GM19025 (cell line): ENCODE measurements at regions not wholly inside any gene's neighbourhood (a gene's known extent, or its start where the extent isn't known, plus 50 kb on each side); places are given as distances from the start of the nearest gene placed in this dataset.

ENCODE experiments used
- ATAC-seq: cut with Tn5 transposase; IDR thresholded peaks from one replicate; pipeline ENCODE4 v1.9.1; 2021; ENCODE audit warnings: mild to moderate bottlenecking, low read depth, moderate library complexity; ENCODE audit not compliant: unreplicated experiment

- no peak for ATAC-seq
Observed at GRCh38 chr1:4110888-4111287, 210.8 kb upstream of the C1orf174 start.

DNA sequence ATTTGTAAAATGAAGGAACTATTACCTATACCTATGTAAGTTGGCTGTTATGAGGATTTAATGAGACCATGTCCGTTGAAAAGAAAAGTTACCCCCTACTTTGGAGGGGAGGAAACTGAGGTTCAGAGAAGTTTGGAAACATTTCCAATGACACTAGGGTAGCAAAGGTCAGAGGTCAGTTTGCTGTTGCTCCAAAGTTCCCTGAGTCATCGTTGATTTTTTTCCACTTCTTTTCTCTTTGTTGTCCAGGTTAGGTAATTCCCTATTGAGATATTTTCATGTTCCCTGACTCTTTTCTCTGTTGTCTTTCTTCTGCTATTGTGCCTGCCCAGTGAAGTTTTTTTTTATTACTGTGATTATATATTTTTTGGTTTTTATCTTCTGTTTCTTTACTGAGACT lies 213.8 kb upstream of the C1orf174 start:
- ATAC-seq: no peak

- no peak for ATAC-seq
Observed at GRCh38 chr1:4115191-4115900, 215.3 kb upstream of the C1orf174 start.

DNA sequence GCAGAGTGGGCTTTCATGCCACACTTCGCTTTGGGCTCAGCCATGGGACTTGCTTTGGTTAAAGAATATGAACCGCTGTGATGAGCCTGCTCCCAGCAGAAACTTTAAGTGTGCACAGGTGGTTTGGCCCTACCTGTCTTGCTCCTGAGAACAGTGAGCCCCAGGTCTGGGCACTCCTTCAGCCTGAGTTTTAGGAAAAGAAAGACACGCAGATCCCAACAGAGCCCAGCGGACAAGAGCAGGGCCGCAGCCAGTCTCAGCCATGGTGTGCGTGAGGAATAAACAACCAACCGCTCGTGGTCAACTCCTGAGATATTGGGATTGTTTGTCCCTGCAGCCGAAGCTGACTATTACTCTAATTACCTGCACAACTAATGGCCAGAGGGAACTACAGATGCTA lies 217.1 kb upstream of the C1orf174 start:
- ATAC-seq: no peak

DNA sequence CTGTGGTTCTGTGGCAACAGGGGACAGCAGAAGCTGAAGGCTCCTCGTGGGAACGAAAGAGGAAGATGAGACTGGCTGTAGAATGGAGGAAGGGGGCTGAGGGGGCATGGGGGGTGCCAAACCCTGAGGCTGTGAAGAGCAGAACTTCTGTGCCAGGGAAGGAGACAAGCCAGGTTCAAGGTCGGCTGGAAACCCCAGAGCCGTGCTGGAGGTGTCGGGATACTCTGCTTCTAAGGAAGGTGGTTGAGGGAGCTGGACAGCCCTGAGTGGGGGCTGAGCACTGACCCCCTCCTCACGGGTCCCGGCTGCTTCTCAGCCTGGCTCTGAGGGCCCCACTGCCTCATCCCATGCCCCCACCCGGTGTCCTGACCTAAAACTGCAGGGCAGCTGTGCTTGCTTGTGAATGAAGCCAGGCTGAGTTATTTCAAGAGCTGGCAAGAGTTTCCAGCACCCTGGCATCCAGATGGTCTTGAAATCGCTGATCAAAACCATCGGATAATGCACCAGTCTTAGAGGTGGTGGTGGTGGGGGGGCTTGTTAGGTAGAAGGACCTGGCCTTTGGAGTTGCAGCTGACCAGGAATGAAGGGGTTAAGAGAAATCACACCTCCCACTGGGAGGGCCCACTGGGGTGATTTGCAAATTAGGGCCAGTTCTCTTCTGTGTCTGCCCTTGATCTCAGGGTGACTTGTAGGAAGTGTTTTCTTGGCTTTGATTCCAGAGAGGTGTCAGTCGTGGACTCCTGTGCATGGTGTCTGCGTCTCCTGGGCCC lies 218.9 kb upstream of the C1orf174 start:
- ATAC-seq: no peak

GRCh38 chr1:4119516-4120220 lies 219.6 kb upstream of the C1orf174 start:
- no peak for ATAC-seq

DNA sequence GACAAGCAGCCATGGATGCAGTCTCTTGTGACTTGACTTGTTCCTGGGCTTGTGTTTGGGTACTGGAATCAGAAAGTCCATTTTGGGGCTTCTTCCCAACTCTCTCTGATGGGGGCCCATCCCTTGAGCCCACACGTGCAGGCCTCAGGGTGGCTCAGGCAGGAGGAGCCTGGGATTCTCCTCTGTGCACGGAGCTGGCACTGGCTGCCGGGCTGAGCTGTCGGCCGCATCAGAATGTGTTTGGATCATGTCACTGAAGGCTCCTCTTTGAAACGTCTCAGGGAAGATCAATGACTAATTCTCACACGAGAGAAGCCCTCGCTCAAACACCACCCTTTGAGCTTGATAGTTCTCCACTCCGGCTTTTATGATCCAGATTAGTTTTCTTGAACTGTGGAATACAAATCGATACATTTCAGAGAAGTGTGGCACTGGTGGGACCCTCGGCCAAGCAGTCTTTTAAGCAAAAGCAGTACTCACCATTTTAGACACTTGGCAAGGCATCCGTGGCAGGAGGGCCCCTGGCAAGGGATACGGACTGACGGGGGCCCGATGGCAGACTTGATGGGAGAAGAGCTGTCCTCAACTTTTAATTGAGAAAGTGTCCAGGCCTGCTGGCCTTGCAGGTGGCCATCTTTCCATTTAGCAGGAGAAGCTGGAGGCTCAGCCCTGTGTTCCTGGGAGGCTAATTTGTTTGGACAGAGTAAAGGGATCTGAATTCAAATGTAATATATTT lies 220.7 kb upstream of the C1orf174 start:
- ATAC-seq: no peak

DNA sequence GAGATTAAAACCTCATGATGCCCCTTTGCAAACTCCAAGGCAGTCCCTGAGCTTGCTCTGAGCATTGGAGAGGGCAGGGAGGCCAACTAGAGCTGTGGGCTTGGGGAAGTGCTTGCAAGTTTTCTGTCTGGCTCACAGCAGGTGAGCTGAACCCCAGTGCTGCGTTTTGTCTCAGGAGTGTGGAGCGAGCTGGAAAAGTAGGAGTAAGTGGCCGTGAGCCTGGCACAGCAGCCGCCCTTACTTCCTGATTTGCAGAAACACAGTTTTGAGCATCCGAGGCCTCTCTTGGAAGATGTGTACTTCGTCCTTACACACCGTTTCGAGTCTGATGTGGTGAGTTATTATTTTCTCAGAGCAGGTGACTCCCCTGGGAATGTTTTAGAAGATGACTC lies 221.2 kb upstream of the C1orf174 start:
- no peak for ATAC-seq

GRCh38 chr1:4121834-4122512 lies 221.9 kb upstream of the C1orf174 start:
- ATAC-seq: no peak

GRCh38 chr1:4122513-4123160 lies 222.6 kb upstream of the C1orf174 start:
- no peak for ATAC-seq

- no peak for ATAC-seq
Observed at GRCh38 chr1:4124631-4125145, 224.6 kb upstream of the C1orf174 start.

DNA sequence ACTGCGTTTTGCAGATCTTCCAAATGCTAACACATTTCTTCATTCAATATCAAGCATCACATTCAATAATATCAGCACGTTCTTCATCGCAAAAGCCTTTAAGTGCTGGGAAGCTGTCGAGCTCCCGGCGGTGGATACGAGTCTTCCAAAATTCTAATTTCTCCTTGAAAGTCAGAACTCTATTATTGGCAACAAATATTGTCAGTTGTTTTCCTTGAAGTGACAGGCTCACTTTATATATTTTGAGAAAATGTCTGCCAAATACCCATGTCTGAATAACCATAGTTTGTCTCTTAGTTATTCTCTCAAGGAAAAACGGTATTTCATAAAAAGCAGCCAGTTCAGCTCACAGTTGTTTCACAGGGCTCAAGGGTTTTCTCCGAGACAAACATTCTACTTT lies 226.2 kb upstream of the C1orf174 start:
- no peak for ATAC-seq

GRCh38 chr1:4126731-4127591 lies 226.9 kb upstream of the C1orf174 start:
- ATAC-seq: no peak

DNA sequence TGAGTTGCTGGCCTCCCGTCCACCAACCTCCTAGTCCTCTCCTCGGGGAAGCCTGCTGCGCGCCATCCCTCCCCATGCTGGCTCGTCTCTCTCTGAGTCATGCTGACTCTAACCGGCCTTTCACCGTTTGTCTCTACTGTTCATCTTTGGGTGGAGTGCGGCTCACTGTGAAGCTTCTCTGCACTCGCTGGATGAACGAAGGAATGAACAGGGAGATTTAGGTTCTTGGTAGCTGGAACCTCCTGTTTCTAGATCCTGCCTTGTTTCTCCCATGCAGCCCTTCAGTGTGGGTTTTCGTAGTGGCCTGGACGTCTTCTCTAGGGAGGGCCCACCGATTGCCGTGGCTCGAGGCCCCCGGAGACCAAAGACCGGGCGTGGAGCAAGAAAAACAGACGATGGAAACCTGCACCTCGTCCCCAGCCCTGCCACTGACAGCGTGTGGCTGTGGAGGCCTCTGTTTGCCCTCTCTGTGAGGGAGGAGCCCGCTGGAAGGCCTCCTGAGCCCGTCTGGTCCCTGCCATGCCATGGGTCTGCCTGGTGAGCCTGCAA lies 227.6 kb upstream of the C1orf174 start:
- no peak for ATAC-seq

DNA sequence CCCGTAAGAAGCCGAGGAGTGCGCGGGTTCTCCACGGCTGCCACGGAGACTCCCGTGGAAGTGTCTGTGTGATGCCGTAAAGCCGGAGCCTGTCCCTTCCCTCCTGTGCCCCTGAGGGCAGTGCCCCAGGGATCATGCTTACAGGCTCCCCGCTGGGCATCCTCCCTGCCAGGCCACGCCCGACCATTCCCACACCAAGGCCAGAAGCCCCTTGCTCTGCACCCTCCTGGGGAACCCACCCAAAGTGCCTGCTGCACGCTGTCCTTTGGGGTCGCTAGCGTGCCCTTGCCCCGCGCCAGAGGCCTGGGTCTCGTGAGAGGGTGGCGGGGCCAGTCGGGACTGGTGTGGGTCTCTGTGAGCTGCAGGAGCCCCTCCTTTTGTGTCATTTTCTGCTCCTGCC lies 228.5 kb upstream of the C1orf174 start:
- ATAC-seq: no peak

DNA sequence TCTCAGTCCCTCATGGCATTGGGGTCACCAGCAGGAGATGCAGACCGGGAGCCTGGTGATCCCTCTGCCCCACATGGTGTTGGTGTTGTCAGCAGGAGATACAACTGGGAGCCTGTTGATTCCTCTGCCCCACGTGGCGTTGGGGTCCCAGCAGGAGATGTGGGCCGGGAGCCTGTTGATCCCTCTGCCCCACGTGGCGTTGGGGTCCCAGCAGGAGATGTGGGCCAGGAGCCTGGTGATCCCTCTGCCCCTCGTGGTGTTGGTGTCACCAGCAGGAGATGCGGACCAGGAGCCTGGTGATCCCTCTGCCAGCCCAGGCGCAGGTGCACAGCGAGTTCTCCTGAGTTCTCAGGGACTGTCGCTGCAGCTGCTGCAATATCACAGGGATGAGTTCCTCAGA lies 229.6 kb upstream of the C1orf174 start:
- ATAC-seq: no peak

GRCh38 chr1:4130096-4130495 lies 230.0 kb upstream of the C1orf174 start:
- no peak for ATAC-seq

DNA sequence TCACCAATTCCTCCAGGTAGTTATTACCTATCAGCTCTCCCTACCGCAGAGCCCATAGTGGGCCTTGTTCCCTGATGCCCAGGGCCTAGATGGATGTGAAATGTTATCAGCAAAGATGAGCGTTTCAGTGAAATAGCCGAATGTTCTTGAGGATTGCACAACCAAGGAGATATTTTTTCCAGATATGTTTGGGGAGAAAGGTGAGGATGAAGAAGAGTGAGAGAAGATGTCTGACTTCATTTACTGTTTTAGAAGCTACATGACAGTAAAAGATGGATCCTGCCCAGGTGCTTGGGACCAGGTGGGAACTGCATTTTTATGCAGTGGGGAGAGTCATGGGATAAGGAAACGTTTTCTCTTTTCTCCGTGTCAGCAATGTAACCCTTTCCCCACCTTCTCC lies 231.7 kb upstream of the C1orf174 start:
- no peak for ATAC-seq
